ENCODE measurements at regions not wholly inside any gene's neighbourhood (a gene's known extent, or its start where the extent isn't known, plus 50 kb on each side); places are given as distances from the start of the nearest gene placed in this dataset.

- POLR2A ChIA-PET = no interaction called here
- Histone ChIP-seq H3K4me2 (ENCODE audit: low read length) (no peak overlapping the region), H3K79me2 (ENCODE audit: insufficient read depth, low read depth, low read length) (no peaks in the 10 kb centered on the region), H3K9me2 (ENCODE audit: insufficient read depth, low read length) (no peaks in the 10 kb centered on the region), H3K4me3 (ENCODE audit: low read depth, low read length, poor library complexity, severe bottlenecking) (no peak overlapping the region), H4K20me1 (ENCODE audit: insufficient read depth, low read length) (no peaks in the 10 kb centered on the region), H3K36me3 (ENCODE audit: insufficient read depth, low read length) (no peaks in the 10 kb centered on the region), H3K9me3 (ENCODE audit: low read length) (no peaks in the 10 kb centered on the region), H3K4me1 (ENCODE audit: insufficient read depth, low read length, poor library complexity, severe bottlenecking) (no peaks in the 10 kb centered on the region), H3K27ac (ENCODE audit: low read depth, low read length, poor library complexity, severe bottlenecking) (no peak overlapping the region), H2AFZ (ENCODE audit: low read length) (no peak overlapping the region)
- no TSS peak for BruUV-seq (replicated peaks)
- TF ChIP-seq CTCF (conservative IDR thresholded peaks at IDR 0.05; ENCODE audit: low read length) (no peak), EZH2phosphoT487 (IDR thresholded peaks at IDR 0.05; ENCODE audit: borderline replicate concordance, low read depth, low read length) (no peak)
- CTCF ChIA-PET (ENCODE audit: unreplicated experiment) = no interaction called here
- no peak for DNase-seq (ENCODE audit: low spot score)
- intact Hi-C loops (cut with micrococcal nuclease; ENCODE audit: unreplicated experiment) = no loop called here
Measured at GRCh38 chr15:87439090-87439489, 817.4 kb downstream of the NTRK3 start.

GRCh38 chr15:87433871-87434270 lies 822.7 kb downstream of the NTRK3 start:
- CTCF ChIA-PET (ENCODE audit: unreplicated experiment) = no interaction called here
- BruUV-seq (replicated peaks) = no TSS peak
- no peaks in the 10 kb centered on the region for H4K20me1 ChIP-seq (ENCODE audit: insufficient read depth, low read length)

GRCh38 chr15:87429754-87430153 lies 826.8 kb downstream of the NTRK3 start:
- Histone ChIP-seq H3K79me2 (ENCODE audit: insufficient read depth, low read depth, low read length) (no peaks in the 10 kb centered on the region), H3K9me2 (ENCODE audit: insufficient read depth, low read length) (no peaks in the 10 kb centered on the region), H3K27ac (ENCODE audit: low read depth, low read length, poor library complexity, severe bottlenecking) (no peak overlapping the region), H3K4me2 (ENCODE audit: low read length) (no peak overlapping the region), H4K20me1 (ENCODE audit: insufficient read depth, low read length) (no peaks in the 10 kb centered on the region), H3K4me3 (ENCODE audit: low read depth, low read length, poor library complexity, severe bottlenecking) (no peak overlapping the region), H2AFZ (ENCODE audit: low read length) (no peak overlapping the region), H3K9me3 (ENCODE audit: low read length) (no peaks in the 10 kb centered on the region), H3K36me3 (ENCODE audit: insufficient read depth, low read length) (no peaks in the 10 kb centered on the region), H3K4me1 (ENCODE audit: insufficient read depth, low read length, poor library complexity, severe bottlenecking) (no peaks in the 10 kb centered on the region)
- POLR2A ChIA-PET = no interaction called here
- no peak for DNase-seq (ENCODE audit: low spot score)
- intact Hi-C loops (cut with micrococcal nuclease; ENCODE audit: unreplicated experiment) = no loop called here
- TF ChIP-seq CTCF (conservative IDR thresholded peaks at IDR 0.05; ENCODE audit: low read length) (no peak), EZH2phosphoT487 (IDR thresholded peaks at IDR 0.05; ENCODE audit: borderline replicate concordance, low read depth, low read length) (no peak)
- no TSS peak for BruUV-seq (replicated peaks)
- CTCF ChIA-PET (ENCODE audit: unreplicated experiment) = no interaction called here

More at GRCh38 chr15:87433871-87434270, 822.7 kb downstream of the NTRK3 start:
- POLR2A ChIA-PET = no interaction called here
- DNase-seq (ENCODE audit: low spot score) = no peak
- Histone ChIP-seq H3K36me3 (ENCODE audit: insufficient read depth, low read length) (no peaks in the 10 kb centered on the region), H3K9me2 (ENCODE audit: insufficient read depth, low read length) (no peaks in the 10 kb centered on the region), H3K4me3 (ENCODE audit: low read depth, low read length, poor library complexity, severe bottlenecking) (no peak overlapping the region), H3K27ac (ENCODE audit: low read depth, low read length, poor library complexity, severe bottlenecking) (no peak overlapping the region), H3K9me3 (ENCODE audit: low read length) (no peaks in the 10 kb centered on the region), H3K4me1 (ENCODE audit: insufficient read depth, low read length, poor library complexity, severe bottlenecking) (no peaks in the 10 kb centered on the region), H3K4me2 (ENCODE audit: low read length) (no peak overlapping the region), H3K79me2 (ENCODE audit: insufficient read depth, low read depth, low read length) (no peaks in the 10 kb centered on the region), H2AFZ (ENCODE audit: low read length) (no peak overlapping the region)
- intact Hi-C loops (cut with micrococcal nuclease; ENCODE audit: unreplicated experiment) = no loop called here
- no peak for TF ChIP-seq CTCF (conservative IDR thresholded peaks at IDR 0.05; ENCODE audit: low read length)
- no peak for TF ChIP-seq EZH2phosphoT487 (IDR thresholded peaks at IDR 0.05; ENCODE audit: borderline replicate concordance, low read depth, low read length)

Measured in OCI-LY7 (cell line).